Activated CD4-positive, alpha-beta T cell treated with anti-CD3 and anti-CD28 coated beads for 36 hours (primary cell): ENCODE measurements at regions not wholly inside any gene's neighbourhood (a gene's known extent, or its start where the extent isn't known, plus 50 kb on each side); places are given as distances from the start of the nearest gene placed in this dataset.

Experiments
- ATAC-seq: fragments of 200-7000 bp; cut with Tn5 transposase; one replicate; pipeline ENCODE4 v1.10.0; 2021; ENCODE audit warnings: mild to moderate bottlenecking, moderate library complexity
- CTCF ChIA-PET: fragments of 350-600 bp; sonication (Branson Sonifier 250); formaldehyde crosslinking; loops from one replicate; lab custom pipeline; 2021; ENCODE audit warnings: antibody characterized with exemption; lab: Charles Lee
- POLR2A ChIA-PET: fragments of 350-600 bp; sonication (Branson Sonifier 250); formaldehyde crosslinking; loops from one replicate; lab custom pipeline; 2021; ENCODE audit warnings: antibody characterized with exemption, inconsistent platforms; lab: Charles Lee
- DNase-seq: peaks from one replicate; pipeline ENCODE4 v3.0.0-alpha.2; 2020
- H3K27ac Mint-ChIP-seq: one replicate; pipeline ENCODE4 v1.8.0; 2021; ENCODE audit warnings: mixed read lengths
- H3K27me3 Mint-ChIP-seq: one replicate; pipeline ENCODE4 v1.8.0; 2021; ENCODE audit warnings: mixed read lengths
- H3K36me3 Mint-ChIP-seq: one replicate; pipeline ENCODE4 v1.8.0; 2021; ENCODE audit warnings: low read depth, mixed read lengths
- H3K4me1 Mint-ChIP-seq: one replicate; pipeline ENCODE4 v1.8.0; 2021; ENCODE audit warnings: mixed read lengths
- H3K4me3 Mint-ChIP-seq: one replicate; pipeline ENCODE4 v1.8.0; 2021; ENCODE audit warnings: mild to moderate bottlenecking, moderate library complexity, mixed read lengths
- H3K9me3 Mint-ChIP-seq: one replicate; pipeline ENCODE4 v1.8.0; 2021; ENCODE audit warnings: low read depth, mixed read lengths
- intact Hi-C, 2 experiments: fragments of 100-400 bp; cut with DNase I in 1 of 2; cut with micrococcal nuclease in 1 of 2; formaldehyde crosslinking; loops; one replicate each; pipeline versions ENCODE4 v1.14.2 to v1.15.1; 2022 to 2024; cut with DNase I, micrococcal nuclease

GRCh38 chr11:120061036-120061760, 76.7 kb downstream of the TRIM29 start:
- H3K27ac Mint-ChIP-seq = no peak overlapping the region
- H3K9me3 Mint-ChIP-seq = no peaks in the 10 kb centered on the region
- DNase-seq = no peak
- no peaks in the 10 kb centered on the region for H3K4me1 Mint-ChIP-seq
- intact Hi-C loops = no loop called here
- H3K4me3 Mint-ChIP-seq = no peak overlapping the region
- POLR2A ChIA-PET = no interaction called here
- no peak for ATAC-seq
- CTCF ChIA-PET = interaction anchor here (1.2 to 1.4 kb wide), 2 partner anchors 9 to 107 kb away, joined by 3 to 4 read pairs; no protein-coding TSS in a partner anchor
- no peaks in the 10 kb centered on the region for H3K36me3 Mint-ChIP-seq
- H3K27me3 Mint-ChIP-seq = peaks cover 6% of the 10 kb centered on the region

DNA sequence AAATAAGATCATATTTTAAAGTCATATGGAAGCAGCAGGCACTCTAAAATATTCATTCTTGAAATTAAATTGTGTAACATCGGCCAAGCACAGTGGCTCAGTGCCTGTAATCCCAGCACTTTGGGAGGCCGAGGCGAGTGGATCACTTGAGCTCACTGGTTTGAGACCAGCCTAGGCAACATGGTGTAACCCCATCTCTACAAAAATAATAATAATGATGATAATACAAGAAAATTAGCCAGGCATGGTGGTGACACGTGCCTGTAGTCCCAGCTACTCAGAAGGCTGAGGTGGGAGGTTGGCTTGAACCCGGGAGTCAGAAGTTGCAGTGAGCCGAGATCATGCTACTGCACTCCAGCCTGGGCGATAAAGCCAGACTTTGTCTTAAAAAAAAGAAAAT, 77.4 kb downstream of the TRIM29 start:
- Mint-ChIP-seq H3K27me3 (peaks cover 6% of the 10 kb centered on the region), H3K36me3 (no peaks in the 10 kb centered on the region), H3K9me3 (no peaks in the 10 kb centered on the region), H3K4me3 (no peak overlapping the region), H3K27ac (no peak overlapping the region), H3K4me1 (no peaks in the 10 kb centered on the region)
- POLR2A ChIA-PET = no interaction called here
- ATAC-seq (no peak), DNase-seq (no peak)
- CTCF ChIA-PET = interaction anchor here (1.2 to 1.4 kb wide), 2 partner anchors 10 to 108 kb away, joined by 3 to 4 read pairs; no protein-coding TSS in a partner anchor
- intact Hi-C loops = no loop called here

DNA sequence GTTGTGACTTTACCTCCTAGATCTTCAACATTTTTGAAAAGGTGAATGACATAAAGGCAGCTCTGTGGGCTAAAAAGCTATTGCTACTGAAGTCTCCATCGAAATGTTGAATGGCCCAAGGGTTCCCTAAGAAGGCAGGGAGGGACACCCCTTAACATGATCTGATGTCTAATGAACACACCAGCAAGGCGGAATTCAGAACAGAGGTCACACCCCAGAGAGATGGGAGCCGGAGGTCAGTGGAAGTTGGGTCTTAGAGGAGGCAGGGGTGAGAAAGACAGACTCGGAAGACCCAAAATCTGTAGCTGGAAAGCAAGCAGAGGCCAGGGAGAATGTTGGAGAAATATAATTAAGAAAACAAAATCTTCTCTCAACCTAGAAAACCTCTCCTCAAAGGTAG, 79.0 kb downstream of the TRIM29 start:
- Mint-ChIP-seq H3K27ac (no peak overlapping the region), H3K9me3 (no peaks in the 10 kb centered on the region), H3K4me3 (no peak overlapping the region), H3K36me3 (no peaks in the 10 kb centered on the region), H3K4me1 (no peaks in the 10 kb centered on the region), H3K27me3 (peaks cover 6% of the 10 kb centered on the region)
- no peak for DNase-seq
- intact Hi-C loops = no loop called here
- ChIA-PET CTCF (no interaction called here), POLR2A (no interaction called here)
- no peak for ATAC-seq

GRCh38 chr11:120057595-120058581, 80.0 kb downstream of the TRIM29 start:
- Mint-ChIP-seq H3K36me3 (no peaks in the 10 kb centered on the region), H3K27me3 (peaks cover 7% of the 10 kb centered on the region), H3K9me3 (no peaks in the 10 kb centered on the region), H3K27ac (no peak overlapping the region), H3K4me3 (no peak overlapping the region), H3K4me1 (no peaks in the 10 kb centered on the region)
- POLR2A ChIA-PET = no interaction called here
- intact Hi-C loops = no loop called here
- no peak for ATAC-seq
- CTCF ChIA-PET = no interaction called here
- DNase-seq = no peak

- peaks cover 6% of the 10 kb centered on the region for H3K27me3 Mint-ChIP-seq
- H3K36me3 Mint-ChIP-seq = no peaks in the 10 kb centered on the region
- ChIA-PET POLR2A (no interaction called here), CTCF (no interaction called here)
- no peak for DNase-seq
- no peaks in the 10 kb centered on the region for H3K9me3 Mint-ChIP-seq
- ATAC-seq = no peak
- intact Hi-C loops = no loop called here
- H3K27ac Mint-ChIP-seq = no peak overlapping the region
- H3K4me1 Mint-ChIP-seq = no peaks in the 10 kb centered on the region
- no peak overlapping the region for H3K4me3 Mint-ChIP-seq
Measured at GRCh38 chr11:120057028-120057330, 80.9 kb downstream of the TRIM29 start.

DNA sequence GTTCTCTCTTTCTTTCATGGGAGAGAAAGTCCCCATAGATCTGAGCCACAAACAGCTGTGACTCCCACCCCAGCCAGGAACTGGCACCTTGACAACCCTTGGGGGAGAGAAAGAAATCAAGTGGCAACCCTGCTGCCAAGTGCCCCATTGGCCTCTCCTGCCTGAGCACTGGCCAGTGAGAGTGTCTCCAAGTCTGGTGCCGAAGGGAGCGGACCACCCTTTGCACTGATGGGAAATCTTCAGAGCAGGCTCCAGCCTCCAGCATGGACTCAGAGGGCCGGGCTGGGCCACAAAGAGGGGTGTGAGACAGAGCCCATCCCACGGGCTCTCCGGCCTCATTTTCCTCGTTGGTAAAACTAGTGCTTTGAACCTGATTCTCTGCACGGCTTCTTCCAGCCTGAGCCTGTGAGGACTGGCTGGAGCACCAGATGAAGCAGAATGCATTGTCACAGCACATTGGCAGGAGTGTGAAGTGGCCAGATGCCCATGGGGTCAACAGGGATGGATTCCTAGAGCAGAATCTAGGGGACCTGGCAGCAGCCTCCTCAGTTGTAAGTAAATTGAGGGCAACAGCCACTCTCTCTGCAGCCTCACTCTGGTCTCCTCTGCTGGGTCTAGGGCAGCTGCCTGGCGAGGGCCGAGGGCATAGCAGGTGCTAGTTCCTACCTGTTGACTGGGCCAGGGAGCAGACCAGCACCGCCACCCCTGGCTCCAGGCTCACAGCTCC, 81.4 kb downstream of the TRIM29 start:
- Mint-ChIP-seq H3K27ac (no peak overlapping the region), H3K36me3 (no peaks in the 10 kb centered on the region), H3K4me3 (no peak overlapping the region), H3K27me3 (peaks cover 5% of the 10 kb centered on the region), H3K4me1 (no peaks in the 10 kb centered on the region), H3K9me3 (no peaks in the 10 kb centered on the region)
- ChIA-PET CTCF (no interaction called here), POLR2A (no interaction called here)
- intact Hi-C loops = no loop called here
- DNase-seq (no peak), ATAC-seq (no peak)

DNA sequence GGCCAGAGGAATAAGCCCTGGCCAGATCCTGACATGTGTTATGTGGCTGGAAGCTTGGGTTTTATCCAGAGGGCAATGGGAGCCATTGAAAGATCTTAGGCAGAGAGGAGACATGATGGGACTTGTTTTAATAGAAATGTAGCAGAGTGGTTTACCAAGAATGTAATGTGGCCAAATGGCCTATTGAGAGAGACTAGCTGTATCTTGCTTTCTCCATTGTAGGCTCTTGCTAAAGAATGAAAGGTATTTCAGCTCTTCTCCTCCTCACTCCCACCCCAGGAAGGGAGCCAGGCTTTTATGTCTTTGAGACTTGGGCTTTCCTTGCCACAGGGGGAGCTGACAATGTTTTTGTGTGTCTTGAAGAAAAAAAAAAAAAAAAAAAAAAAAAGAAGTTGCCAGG, 82.3 kb downstream of the TRIM29 start:
- POLR2A ChIA-PET = no interaction called here

DNA sequence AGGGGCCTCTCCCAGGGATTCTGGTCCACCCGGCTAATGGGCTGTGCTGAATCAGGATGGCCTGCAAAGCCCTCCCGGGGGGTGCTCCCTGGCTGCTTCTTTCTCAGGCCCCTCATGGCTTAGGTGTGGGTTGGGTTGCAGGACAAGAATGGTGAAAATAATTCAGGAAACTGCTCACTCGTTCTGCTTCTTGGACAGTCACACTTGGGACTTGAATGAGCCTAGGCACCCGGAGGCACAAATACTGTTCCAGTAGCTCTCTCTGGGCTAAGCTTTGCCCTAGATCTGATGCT, 83.2 kb downstream of the TRIM29 start:
- H3K4me1 Mint-ChIP-seq = no peaks in the 10 kb centered on the region

More for the DNA sequence above, 82.3 kb downstream of the TRIM29 start:
- Mint-ChIP-seq H3K27me3 (peaks cover 5% of the 10 kb centered on the region), H3K36me3 (no peaks in the 10 kb centered on the region), H3K4me3 (no peak overlapping the region), H3K27ac (no peak overlapping the region), H3K4me1 (no peaks in the 10 kb centered on the region), H3K9me3 (no peaks in the 10 kb centered on the region)
- CTCF ChIA-PET = no interaction called here
- ATAC-seq (no peak), DNase-seq (no peak)
- intact Hi-C loops = no loop called here

GRCh38 chr11:120054016-120054752, 83.7 kb downstream of the TRIM29 start:
- Mint-ChIP-seq H3K4me1 (no peaks in the 10 kb centered on the region), H3K27ac (no peak overlapping the region), H3K27me3 (peaks cover 11% of the 10 kb centered on the region), H3K4me3 (no peak overlapping the region), H3K36me3 (no peaks in the 10 kb centered on the region), H3K9me3 (no peaks in the 10 kb centered on the region)
- intact Hi-C loops = no loop called here
- POLR2A ChIA-PET = no interaction called here
- no peak for DNase-seq
- ATAC-seq = no peak
- CTCF ChIA-PET = no interaction called here

More for the DNA sequence above, 83.2 kb downstream of the TRIM29 start:
- ChIA-PET POLR2A (no interaction called here), CTCF (no interaction called here)
- no peaks in the 10 kb centered on the region for H3K9me3 Mint-ChIP-seq
- ATAC-seq (no peak), DNase-seq (no peak)
- intact Hi-C loops = no loop called here
- no peak overlapping the region for H3K4me3 Mint-ChIP-seq
- H3K27ac Mint-ChIP-seq = no peak overlapping the region
- H3K36me3 Mint-ChIP-seq = no peaks in the 10 kb centered on the region
- peaks cover 11% of the 10 kb centered on the region for H3K27me3 Mint-ChIP-seq

- peaks cover 10% of the 10 kb centered on the region for H3K27me3 Mint-ChIP-seq
Measured at GRCh38 chr11:120052196-120052775, 85.6 kb downstream of the TRIM29 start.

More at GRCh38 chr11:120052196-120052775, 85.6 kb downstream of the TRIM29 start:
- ChIA-PET CTCF (interaction anchor here (0.6 kb wide), 1 partner anchor 143 kb away, joined by 3 read pairs; no protein-coding TSS in a partner anchor), POLR2A (no interaction called here)
- ATAC-seq (no peak), DNase-seq (no peak)
- H3K36me3 Mint-ChIP-seq = no peaks in the 10 kb centered on the region
- H3K9me3 Mint-ChIP-seq = peaks cover 5% of the 10 kb centered on the region
- intact Hi-C loops = no loop called here
- no peaks in the 10 kb centered on the region for H3K4me1 Mint-ChIP-seq
- no peak overlapping the region for H3K27ac Mint-ChIP-seq
- no peak overlapping the region for H3K4me3 Mint-ChIP-seq
